ENCODE measurements at regions not wholly inside any gene's neighbourhood (a gene's known extent, or its start where the extent isn't known, plus 50 kb on each side); places are given as distances from the start of the nearest gene placed in this dataset.

DNA sequence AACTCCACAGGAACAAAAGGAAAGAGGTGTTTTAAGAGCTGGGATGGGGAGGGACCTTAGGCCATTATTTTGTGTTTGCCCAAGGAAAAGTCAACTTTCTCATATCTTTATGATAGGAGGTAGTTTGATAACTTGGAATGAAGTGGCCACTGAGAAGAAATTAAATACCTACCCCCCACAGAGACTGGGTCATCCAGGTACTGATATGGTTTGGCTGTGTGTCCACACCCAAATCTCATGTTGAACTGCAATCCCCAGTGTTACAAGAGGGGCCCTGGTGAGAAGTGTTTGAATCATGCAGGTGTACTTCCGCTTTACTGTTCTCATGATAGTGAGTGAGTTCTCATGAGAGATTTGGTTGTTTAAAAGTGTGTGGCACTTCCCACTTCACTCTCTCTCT, 477.9 kb upstream of the KIF2B start:
- TF ChIP-seq POLR2AphosphoS5 (IDR thresholded peaks at IDR 0.05): no peak
- TF ChIP-seq, protein P1, sequence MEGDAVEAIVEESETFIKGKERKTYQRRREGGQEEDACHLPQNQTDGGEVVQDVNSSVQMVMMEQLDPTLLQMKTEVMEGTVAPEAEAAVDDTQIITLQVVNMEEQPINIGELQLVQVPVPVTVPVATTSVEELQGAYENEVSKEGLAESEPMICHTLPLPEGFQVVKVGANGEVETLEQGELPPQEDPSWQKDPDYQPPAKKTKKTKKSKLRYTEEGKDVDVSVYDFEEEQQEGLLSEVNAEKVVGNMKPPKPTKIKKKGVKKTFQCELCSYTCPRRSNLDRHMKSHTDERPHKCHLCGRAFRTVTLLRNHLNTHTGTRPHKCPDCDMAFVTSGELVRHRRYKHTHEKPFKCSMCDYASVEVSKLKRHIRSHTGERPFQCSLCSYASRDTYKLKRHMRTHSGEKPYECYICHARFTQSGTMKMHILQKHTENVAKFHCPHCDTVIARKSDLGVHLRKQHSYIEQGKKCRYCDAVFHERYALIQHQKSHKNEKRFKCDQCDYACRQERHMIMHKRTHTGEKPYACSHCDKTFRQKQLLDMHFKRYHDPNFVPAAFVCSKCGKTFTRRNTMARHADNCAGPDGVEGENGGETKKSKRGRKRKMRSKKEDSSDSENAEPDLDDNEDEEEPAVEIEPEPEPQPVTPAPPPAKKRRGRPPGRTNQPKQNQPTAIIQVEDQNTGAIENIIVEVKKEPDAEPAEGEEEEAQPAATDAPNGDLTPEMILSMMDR (IDR thresholded peaks at IDR 0.05): no peak
- TF ChIP-seq POLR2A (IDR thresholded peaks at IDR 0.05): no peak
- no peak for TF ChIP-seq EP300 (IDR thresholded peaks at IDR 0.05)
- Histone ChIP-seq H3K4me1 (no peaks in the 10 kb centered on the region), H3K9me3 (peaks cover 0 to 9% (median 3%) of the 10 kb centered on the region in 4 donors), H3K36me3 (no peaks in the 10 kb centered on the region), H3K4me3 (no peak overlapping the region), H3K27me3 (no peaks in the 10 kb centered on the region), H3K27ac (no peak overlapping the region)
- intact Hi-C loops (cut with DNase I; ENCODE audit: low total_unique reads): no loop called here
- WGBS, 5 donors: 29 to 71% (median 47%) methylated on average over 1 of the region's 1 CpG
- no peak for DNase-seq

GRCh38 chr17:53336281-53336680, 486.4 kb upstream of the KIF2B start:
- Histone ChIP-seq H3K4me3 (no peak overlapping the region), H3K4me1 (no peaks in the 10 kb centered on the region), H3K27ac (no peak overlapping the region), H3K27me3 (no peaks in the 10 kb centered on the region), H3K9me3 (peaks cover 0 to 23% (median 4%) of the 10 kb centered on the region in 4 donors), H3K36me3 (no peaks in the 10 kb centered on the region)
- DNase-seq: no peak
- TF ChIP-seq EP300 (IDR thresholded peaks at IDR 0.05) (no peak), POLR2A (IDR thresholded peaks at IDR 0.05) (no peak), POLR2AphosphoS5 (IDR thresholded peaks at IDR 0.05) (no peak)
- TF ChIP-seq, protein P1 (IDR thresholded peaks at IDR 0.05): no peak
- intact Hi-C loops (cut with DNase I; ENCODE audit: low total_unique reads): no loop called here
- WGBS, 5 donors: 41 to 83% (median 50%) methylated on average over 3 to 4 of the region's 4 CpGs

- WGBS, 5 donors: 92 to 97% (median 94%) methylated on average over 1 of the region's 1 CpG
- intact Hi-C loops (cut with DNase I; ENCODE audit: low total_unique reads): no loop called here
- TF ChIP-seq POLR2AphosphoS5 (IDR thresholded peaks at IDR 0.05) (no peak), EP300 (IDR thresholded peaks at IDR 0.05) (no peak), POLR2A (IDR thresholded peaks at IDR 0.05) (no peak)
- TF ChIP-seq, protein P1 (IDR thresholded peaks at IDR 0.05): no peak
These were observed 487.3 kb upstream of the KIF2B start for GRCh38 chr17:53335443-53335842.

DNA sequence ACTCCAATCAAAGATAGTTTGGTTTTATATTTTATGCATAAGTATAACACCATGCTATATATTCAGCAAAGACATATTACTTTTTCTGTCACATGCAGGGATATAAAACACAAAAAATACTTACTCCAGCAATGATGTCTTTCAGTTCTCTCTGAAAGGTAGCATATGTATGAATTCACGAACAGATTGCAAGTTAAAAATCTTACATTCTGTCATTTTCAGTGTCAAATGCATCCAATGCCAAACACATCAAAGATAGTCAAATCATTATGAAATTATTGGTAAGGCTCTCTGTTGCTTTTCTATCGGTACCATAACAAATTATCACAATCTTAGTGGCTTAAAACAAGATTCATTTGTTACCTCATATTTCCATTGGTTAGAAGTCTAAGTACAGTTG, 492.0 kb upstream of the KIF2B start:
- no peaks in the 10 kb centered on the region for H3K27me3 ChIP-seq
- no peak for TF ChIP-seq POLR2A (IDR thresholded peaks at IDR 0.05)
- no peak for TF ChIP-seq POLR2AphosphoS5 (IDR thresholded peaks at IDR 0.05)
- no peak for TF ChIP-seq EP300 (IDR thresholded peaks at IDR 0.05)
- TF ChIP-seq, protein P1 (IDR thresholded peaks at IDR 0.05): no peak
- H3K4me3 ChIP-seq: no peak overlapping the region
- no peaks in the 10 kb centered on the region for H3K4me1 ChIP-seq
- intact Hi-C loops (cut with DNase I; ENCODE audit: low total_unique reads): no loop called here
- 81 to 89% (median 84%) methylated on average over 2 of the region's 2 CpGs for WGBS, 5 donors
- DNase-seq: no peak
- peaks cover 0 to 3% (median 0%) of the 10 kb centered on the region in 4 donors for H3K9me3 ChIP-seq
- H3K27ac ChIP-seq: no peak overlapping the region
- H3K36me3 ChIP-seq: no peaks in the 10 kb centered on the region

More at GRCh38 chr17:53335443-53335842, 487.3 kb upstream of the KIF2B start:
- no peak overlapping the region for H3K27ac ChIP-seq
- H3K27me3 ChIP-seq: no peaks in the 10 kb centered on the region
- peaks cover 0 to 21% (median 4%) of the 10 kb centered on the region in 4 donors for H3K9me3 ChIP-seq
- no peaks in the 10 kb centered on the region for H3K4me1 ChIP-seq
- no peaks in the 10 kb centered on the region for H3K36me3 ChIP-seq
- no peak for DNase-seq
- H3K4me3 ChIP-seq: no peak overlapping the region

All from stomach (tissue), 8 donors.